HG03159 (cell line): ENCODE measurements at regions not wholly inside any gene's neighbourhood (a gene's known extent, or its start where the extent isn't known, plus 50 kb on each side); places are given as distances from the start of the nearest gene placed in this dataset.

Experiments
- ATAC-seq: cut with Tn5 transposase; IDR thresholded peaks from one replicate; pipeline ENCODE4 v1.9.1; 2021; ENCODE audit warnings: mild to moderate bottlenecking, moderate library complexity; ENCODE audit not compliant: unreplicated experiment

DNA sequence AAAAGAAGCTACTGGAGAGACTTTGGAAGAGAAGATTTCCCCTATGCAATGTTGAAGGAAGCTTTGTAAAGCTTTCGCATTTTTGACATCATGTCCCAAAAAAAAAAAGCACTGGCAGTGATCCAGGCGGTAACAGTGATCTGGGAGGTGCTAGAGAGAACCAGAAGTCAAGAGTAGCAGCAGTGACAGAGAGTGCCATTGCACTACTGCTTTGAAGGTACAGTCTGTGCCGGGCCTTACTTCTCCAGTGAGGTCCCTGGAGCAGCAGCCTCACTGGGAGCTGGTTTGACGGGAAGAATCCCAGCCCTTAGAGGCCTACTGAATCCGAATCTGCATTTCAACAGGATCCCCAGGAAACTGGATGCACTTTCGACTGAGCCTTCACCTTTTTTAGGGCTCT, 50.9 kb upstream of the ATL2 start:
- no peak for ATAC-seq

DNA sequence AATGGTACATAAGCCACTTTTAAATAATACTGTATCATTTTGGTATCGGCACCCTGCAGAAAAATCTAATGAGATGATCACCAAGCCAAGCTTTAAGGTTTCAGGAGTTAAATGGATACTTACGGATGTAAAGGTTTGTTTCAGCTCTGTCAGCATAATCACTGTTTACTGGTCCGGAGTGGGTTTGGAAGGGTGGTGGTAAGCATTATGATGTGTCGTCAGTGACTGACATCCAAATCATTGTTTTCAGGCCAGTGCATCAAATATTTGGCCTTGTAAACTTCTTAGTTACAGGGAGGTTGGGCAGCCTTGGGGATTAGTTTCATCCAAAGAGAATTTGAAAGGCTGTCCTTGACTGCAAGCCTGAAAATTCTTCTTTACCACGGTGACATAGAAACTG, 50.0 kb upstream of the ATL2 start:
- ATAC-seq, result no peak
